Ishikawa (cell line): ENCODE measurements at regions not wholly inside any gene's neighbourhood (a gene's known extent, or its start where the extent isn't known, plus 50 kb on each side); places are given as distances from the start of the nearest gene placed in this dataset.

Experiments
- CEBPB ChIP-seq: IDR thresholded peaks from 2 replicates; pipeline ENCODE4 v1.6.1; 2012
- CREB1 ChIP-seq: IDR thresholded peaks from 2 replicates; pipeline ENCODE4 v1.6.1; 2012; ENCODE audit warnings: low read depth
- EGR1 ChIP-seq: IDR thresholded peaks from 2 replicates; pipeline ENCODE4 v1.6.1; 2012
- EP300 ChIP-seq: IDR thresholded peaks from 2 replicates; pipeline ENCODE4 v1.6.1; 2012; ENCODE audit warnings: borderline replicate concordance
- FOXM1 ChIP-seq: IDR thresholded peaks from 2 replicates; pipeline ENCODE4 v1.6.1; 2012; ENCODE audit warnings: low read depth, borderline replicate concordance
- MAX ChIP-seq: IDR thresholded peaks from 2 replicates; pipeline ENCODE4 v1.6.1; 2012
- NFIC ChIP-seq: IDR thresholded peaks from 2 replicates; pipeline ENCODE4 v1.6.1; 2012
- RAD21 ChIP-seq: IDR thresholded peaks from 2 replicates; pipeline ENCODE4 v1.6.1; 2012; ENCODE audit warnings: low read depth
- TAF1 ChIP-seq: IDR thresholded peaks from 2 replicates; pipeline ENCODE4 v1.6.1; 2012; ENCODE audit warnings: low read depth, mild to moderate bottlenecking
- TCF12 ChIP-seq: IDR thresholded peaks from 2 replicates; pipeline ENCODE4 v1.6.1; 2012; ENCODE audit warnings: low read depth
- TEAD4 ChIP-seq: IDR thresholded peaks from 2 replicates; pipeline ENCODE4 v1.6.1; 2012
- YY1 ChIP-seq: IDR thresholded peaks from 2 replicates; pipeline ENCODE4 v1.6.1; 2012; ENCODE audit warnings: low read depth
- ZBTB7A ChIP-seq: IDR thresholded peaks from 2 replicates; pipeline ENCODE4 v1.6.1; 2012; ENCODE audit warnings: low read depth
- TF ChIP-seq, protein P1 (sequence below): IDR thresholded peaks from 2 replicates; pipeline ENCODE4 v1.6.1; 2012; ENCODE audit warnings: low read depth, mild to moderate bottlenecking
- TF ChIP-seq, protein P2 (sequence below): IDR thresholded peaks from 2 replicates; pipeline ENCODE4 v1.6.1; 2012

GRCh38 chr15:38647683-38648082 is 83.1 kb upstream of the RASGRP1 start:
- TF ChIP-seq RAD21 = peak; percentile 34
- peak; percentile 19; the same call in 1 of the 2 replicates for TF ChIP-seq CEBPB
- no peak for TF ChIP-seq CREB1
- TF ChIP-seq NFIC = no peak
- TF ChIP-seq, protein P1, sequence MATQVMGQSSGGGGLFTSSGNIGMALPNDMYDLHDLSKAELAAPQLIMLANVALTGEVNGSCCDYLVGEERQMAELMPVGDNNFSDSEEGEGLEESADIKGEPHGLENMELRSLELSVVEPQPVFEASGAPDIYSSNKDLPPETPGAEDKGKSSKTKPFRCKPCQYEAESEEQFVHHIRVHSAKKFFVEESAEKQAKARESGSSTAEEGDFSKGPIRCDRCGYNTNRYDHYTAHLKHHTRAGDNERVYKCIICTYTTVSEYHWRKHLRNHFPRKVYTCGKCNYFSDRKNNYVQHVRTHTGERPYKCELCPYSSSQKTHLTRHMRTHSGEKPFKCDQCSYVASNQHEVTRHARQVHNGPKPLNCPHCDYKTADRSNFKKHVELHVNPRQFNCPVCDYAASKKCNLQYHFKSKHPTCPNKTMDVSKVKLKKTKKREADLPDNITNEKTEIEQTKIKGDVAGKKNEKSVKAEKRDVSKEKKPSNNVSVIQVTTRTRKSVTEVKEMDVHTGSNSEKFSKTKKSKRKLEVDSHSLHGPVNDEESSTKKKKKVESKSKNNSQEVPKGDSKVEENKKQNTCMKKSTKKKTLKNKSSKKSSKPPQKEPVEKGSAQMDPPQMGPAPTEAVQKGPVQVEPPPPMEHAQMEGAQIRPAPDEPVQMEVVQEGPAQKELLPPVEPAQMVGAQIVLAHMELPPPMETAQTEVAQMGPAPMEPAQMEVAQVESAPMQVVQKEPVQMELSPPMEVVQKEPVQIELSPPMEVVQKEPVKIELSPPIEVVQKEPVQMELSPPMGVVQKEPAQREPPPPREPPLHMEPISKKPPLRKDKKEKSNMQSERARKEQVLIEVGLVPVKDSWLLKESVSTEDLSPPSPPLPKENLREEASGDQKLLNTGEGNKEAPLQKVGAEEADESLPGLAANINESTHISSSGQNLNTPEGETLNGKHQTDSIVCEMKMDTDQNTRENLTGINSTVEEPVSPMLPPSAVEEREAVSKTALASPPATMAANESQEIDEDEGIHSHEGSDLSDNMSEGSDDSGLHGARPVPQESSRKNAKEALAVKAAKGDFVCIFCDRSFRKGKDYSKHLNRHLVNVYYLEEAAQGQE = no peak
- TF ChIP-seq TCF12 = no peak

GRCh38 chr15:38648121-38648843 is 83.7 kb upstream of the RASGRP1 start:
- no peak for TF ChIP-seq YY1
- TF ChIP-seq, protein P1 = no peak
- TF ChIP-seq RAD21 = no peak
- TF ChIP-seq FOXM1 = no peak
- no peak for TF ChIP-seq CREB1
- TF ChIP-seq TAF1 = no peak
- TF ChIP-seq EGR1 = no peak
- no peak for TF ChIP-seq ZBTB7A
- TF ChIP-seq CEBPB = no peak
- TF ChIP-seq TEAD4 = no peak
- TF ChIP-seq TCF12 = no peak
- TF ChIP-seq, protein P2, sequence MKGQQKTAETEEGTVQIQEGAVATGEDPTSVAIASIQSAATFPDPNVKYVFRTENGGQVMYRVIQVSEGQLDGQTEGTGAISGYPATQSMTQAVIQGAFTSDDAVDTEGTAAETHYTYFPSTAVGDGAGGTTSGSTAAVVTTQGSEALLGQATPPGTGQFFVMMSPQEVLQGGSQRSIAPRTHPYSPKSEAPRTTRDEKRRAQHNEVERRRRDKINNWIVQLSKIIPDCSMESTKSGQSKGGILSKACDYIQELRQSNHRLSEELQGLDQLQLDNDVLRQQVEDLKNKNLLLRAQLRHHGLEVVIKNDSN = no peak
- no peak for TF ChIP-seq MAX
- no peak for TF ChIP-seq EP300
- TF ChIP-seq NFIC = no peak

DNA sequence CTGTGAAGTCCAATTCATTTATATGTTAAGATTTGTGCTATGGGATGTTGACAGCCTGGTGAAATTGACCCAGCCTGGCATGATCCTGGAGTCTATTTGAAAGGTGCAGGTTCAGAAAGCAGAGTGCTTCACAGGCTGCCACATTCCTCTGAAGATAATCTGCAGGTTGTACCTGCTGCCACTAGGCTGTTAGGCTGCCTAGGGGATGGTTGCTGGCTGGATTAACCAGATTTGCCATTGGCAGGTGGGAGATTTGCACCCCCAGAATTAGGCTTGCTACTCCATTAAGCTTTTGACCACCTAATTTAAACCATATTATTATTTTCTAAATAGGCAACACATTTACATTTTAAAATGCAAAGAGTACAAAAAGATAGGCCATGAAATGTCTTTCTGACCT is 85.8 kb upstream of the RASGRP1 start:
- TF ChIP-seq RAD21 (no peak), YY1 (no peak), TCF12 (no peak), ZBTB7A (no peak), TAF1 (no peak), MAX (no peak), FOXM1 (no peak), CREB1 (no peak)
- TF ChIP-seq, protein P1 = no peak

DNA sequence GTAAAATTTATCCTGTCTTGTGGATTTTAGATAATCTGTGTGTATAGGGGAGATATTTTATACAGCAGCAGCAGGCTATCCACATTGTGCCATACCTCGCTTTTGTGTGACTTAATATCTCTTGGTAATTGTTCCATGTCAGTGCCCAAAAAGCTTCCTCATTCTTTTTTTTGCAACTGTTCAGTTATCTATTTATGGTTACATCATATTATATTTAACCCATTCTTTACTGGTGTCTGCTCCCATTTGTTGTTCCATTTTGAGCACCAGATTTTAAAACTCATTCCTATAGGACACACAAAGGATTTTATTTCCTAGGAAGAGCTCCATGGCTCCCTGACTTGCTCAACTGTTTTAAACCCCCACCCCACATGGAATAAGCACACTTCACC is 86.3 kb upstream of the RASGRP1 start:
- no peak for TF ChIP-seq EP300
- TF ChIP-seq MAX = no peak
- TF ChIP-seq NFIC = no peak
- TF ChIP-seq ZBTB7A = no peak
- TF ChIP-seq TAF1 = no peak
- TF ChIP-seq FOXM1 = no peak
- TF ChIP-seq YY1 = no peak
- TF ChIP-seq CREB1 = no peak
- TF ChIP-seq TEAD4 = no peak
- no peak for TF ChIP-seq TCF12
- TF ChIP-seq, protein P2 = no peak
- no peak for TF ChIP-seq EGR1
- no peak for TF ChIP-seq RAD21
- TF ChIP-seq, protein P1 = no peak
- no peak for TF ChIP-seq CEBPB
